ENCODE measurements at regions not wholly inside any gene's neighbourhood (a gene's known extent, or its start where the extent isn't known, plus 50 kb on each side); places are given as distances from the start of the nearest gene placed in this dataset.
"Not testable (repeated sequence)": the region's sequence is repeated elsewhere in the genome, so short reads cannot be mapped to it uniquely, and the experiment has no call there.

- no peak for DNase-seq (ENCODE audit: insufficient read length, low spot score)
- FAIRE-seq, result no peak
Observed at GRCh38 chr3:81891055-81891895, 129.8 kb upstream of the GBE1 start.

DNA sequence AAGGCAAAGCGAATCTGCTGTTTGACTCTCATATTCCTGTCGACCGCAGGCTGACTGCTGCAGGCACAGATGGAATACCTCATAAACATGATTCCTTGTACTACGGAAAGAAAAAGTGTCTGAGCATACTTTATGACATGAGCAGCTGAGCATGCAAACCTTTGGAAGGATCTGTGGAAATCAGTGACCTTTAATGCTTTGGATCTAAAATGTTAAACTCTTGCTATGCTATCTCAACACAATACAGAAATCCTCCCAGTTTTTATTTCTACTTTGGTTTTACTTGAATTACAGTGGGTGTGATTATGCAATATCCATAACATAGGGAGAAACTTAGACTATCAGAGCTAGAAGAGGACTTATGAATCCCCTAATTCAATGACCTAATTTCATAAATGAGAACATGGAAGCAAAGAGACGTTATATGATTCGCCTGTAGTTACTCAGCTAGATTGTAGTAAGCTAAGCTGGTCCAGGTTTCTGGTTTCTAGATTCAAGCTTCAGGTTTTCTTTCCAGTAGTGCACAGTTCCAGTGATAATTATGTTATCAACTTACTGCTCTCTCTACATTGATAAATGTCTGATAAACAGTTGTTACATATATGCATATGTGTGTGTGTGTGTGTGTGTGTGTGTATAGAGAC lies 127.6 kb upstream of the GBE1 start:
- FAIRE-seq (no peak), DNase-seq (ENCODE audit: insufficient read length, low spot score) (no peak)

DNA sequence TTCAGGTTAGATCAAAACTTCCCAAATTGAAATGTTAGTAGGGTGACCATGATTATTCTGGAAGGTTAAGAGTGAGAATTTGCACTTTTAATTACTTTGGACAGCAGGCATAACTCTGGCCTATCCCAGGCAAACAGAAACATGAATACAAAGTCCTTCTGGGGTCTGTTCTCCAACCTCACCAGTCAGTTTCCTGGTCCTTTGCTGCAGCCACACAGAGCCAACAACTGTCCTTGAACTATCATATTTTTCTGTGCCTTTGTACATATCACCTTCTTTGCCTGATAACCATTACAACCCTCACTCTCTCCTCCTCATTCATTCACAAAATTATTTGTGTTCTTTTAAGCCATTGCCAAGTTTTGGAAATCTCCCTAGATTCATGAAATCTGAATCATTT lies 126.0 kb upstream of the GBE1 start:
- no peak for DNase-seq (ENCODE audit: insufficient read length, low spot score)
- FAIRE-seq, result no peak

DNA sequence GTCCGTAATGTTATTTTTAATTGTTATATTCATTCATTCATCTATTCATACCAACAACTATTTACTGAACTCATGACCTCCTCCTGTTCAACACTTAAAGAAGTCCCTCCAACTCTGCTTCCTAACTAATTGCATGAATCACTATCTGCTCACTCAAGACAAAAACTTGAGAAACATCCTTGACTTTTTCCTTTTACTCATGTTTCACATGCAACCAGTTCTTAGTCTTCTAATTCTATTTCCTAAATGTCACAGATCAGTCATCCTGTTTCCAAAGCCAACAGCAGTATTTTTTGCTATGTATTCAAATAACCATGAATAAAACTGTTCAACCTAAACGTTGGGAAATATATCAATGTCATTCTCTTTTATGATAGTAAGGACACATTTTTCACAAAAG lies 124.6 kb upstream of the GBE1 start:
- FAIRE-seq, result no peak

DNA sequence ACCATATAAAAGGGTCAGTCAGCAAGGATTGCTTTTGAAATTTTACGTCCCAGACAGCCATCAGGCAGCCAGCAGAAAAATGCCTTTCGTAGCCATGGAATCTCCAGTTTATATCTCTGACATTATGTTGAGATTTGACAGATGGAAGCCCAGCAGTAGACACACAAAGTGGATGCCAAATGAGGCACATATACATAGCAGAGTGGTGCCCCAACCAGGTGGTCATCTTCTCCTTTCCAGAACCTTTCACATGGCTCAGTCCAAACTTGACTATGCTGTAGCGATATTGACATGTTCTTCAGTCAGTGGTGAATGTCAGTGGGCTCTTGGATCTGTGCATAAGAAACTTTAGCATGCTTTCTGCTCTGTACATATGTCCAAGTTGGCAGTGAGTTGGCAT lies 123.3 kb upstream of the GBE1 start:
- FAIRE-seq (no peak), DNase-seq (ENCODE audit: insufficient read length, low spot score) (no peak)

More for the DNA sequence above, 124.6 kb upstream of the GBE1 start:
- no peak for DNase-seq (ENCODE audit: insufficient read length, low spot score)

GRCh38 chr3:81876826-81877225 lies 115.4 kb upstream of the GBE1 start:
- DNase-seq (ENCODE audit: insufficient read length, low spot score), result no peak
- no peak for FAIRE-seq

GRCh38 chr3:81874738-81875137 lies 113.3 kb upstream of the GBE1 start:
- no peak for FAIRE-seq

DNA sequence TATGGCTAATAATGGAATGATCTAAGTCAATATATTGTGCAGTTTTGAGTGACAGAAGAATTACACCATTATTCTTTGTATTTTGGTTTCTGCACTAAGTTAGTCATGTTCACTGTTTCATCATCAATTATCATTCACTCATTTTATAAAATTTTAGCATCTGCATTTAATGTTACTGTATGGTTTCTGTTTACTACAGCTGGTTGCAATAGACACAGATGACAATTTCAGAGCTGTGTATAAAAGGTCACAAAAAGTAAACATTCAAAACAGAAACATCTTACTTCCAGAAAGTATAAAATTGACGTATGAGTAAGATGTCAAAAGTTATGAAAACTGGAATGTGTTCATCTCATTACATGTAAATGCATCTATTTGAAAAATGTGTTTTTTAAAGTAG lies 111.1 kb upstream of the GBE1 start:
- no peak for DNase-seq (ENCODE audit: insufficient read length, low spot score)
- no peak for FAIRE-seq

More at GRCh38 chr3:81874738-81875137, 113.3 kb upstream of the GBE1 start:
- DNase-seq (ENCODE audit: insufficient read length, low spot score), result peak; percentile 3

DNA sequence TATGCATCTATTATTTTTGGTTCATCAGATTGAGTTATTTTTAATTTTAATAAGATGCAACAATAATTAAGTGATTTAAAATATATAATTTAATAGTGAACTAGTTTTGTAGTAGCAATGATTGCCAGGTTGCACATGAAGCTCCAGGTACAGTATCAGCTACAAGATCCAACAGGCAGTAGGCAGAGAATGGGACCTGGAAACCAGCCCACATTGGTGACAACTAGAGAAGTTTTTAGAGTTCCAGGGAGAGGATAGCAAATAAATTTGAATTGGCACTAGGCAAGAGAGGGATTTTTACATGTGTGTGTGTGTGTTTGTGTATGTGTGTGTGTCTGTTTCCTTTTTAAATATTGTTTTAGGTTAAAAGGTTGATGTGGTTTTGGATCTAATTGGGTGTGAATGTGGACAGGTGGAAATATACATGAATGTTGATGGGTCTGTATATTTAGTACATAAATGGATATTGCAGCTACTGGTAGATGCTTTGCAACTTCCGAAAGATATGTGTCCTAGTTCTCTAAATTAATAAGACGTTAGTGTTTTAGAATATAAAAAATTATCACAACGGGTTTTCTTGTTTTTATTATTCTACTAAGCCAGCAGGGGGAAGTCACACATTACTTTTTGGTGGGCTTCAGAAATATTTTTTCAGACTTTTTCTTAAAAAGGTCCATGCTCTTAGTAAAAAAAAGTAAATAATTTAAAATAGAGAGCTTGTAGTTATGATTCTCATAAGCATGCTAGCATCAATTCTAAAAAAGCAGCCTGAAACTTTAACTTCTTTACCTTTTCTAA lies 110.1 kb upstream of the GBE1 start:
- DNase-seq (ENCODE audit: insufficient read length, low spot score) (no peak), FAIRE-seq (no peak)

GRCh38 chr3:81869382-81869781 lies 107.9 kb upstream of the GBE1 start:
- FAIRE-seq, result no peak
- no peak for DNase-seq (ENCODE audit: insufficient read length, low spot score)

DNA sequence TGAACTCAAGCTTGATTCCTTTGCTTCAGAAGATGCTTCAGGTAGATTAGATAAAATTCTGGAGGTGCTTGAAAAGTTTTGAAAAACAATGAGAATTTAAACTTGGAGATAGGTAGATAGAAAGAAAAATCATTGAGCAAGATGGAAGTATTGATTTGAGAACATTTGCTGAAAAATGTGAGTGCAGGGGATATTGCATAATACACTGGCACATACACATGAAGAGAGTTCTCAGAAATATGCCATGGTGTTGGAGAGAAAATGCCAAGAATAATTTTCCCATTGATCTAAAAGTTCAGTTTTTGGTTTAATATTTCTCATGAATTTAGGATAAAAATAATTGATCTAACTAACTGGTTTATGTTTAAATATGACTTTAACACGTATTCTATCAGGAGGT lies 107.2 kb upstream of the GBE1 start:
- DNase-seq (ENCODE audit: insufficient read length, low spot score), result no peak
- FAIRE-seq, result no peak

- DNase-seq (ENCODE audit: insufficient read length, low spot score) (no peak), FAIRE-seq (no peak)
Observed at GRCh38 chr3:81867875-81868274, 106.4 kb upstream of the GBE1 start.

GRCh38 chr3:81865164-81865563 lies 103.7 kb upstream of the GBE1 start:
- not testable (repeated sequence) for DNase-seq (ENCODE audit: insufficient read length, low spot score); FAIRE-seq

- DNase-seq (ENCODE audit: insufficient read length, low spot score), result no peak
- no peak for FAIRE-seq
Observed at GRCh38 chr3:81864272-81864671, 102.8 kb upstream of the GBE1 start.

DNA sequence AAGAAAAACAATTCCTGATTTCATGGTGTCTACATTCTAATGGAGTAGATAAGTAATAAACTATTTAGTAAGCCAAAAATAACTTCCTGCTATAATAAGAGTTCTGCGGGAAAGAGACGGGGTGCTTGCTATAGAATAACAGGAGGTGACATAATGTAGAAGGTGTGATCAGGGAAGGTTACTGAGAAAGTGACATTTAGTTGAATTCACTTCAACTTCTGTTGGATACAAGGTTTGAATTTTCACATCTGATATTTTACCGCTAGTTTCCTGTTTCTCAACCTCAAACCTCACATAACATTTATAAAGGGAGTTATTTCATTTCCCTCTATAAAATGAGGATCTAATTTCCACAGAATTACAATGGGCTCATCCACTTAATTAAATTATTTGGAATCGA lies 102.3 kb upstream of the GBE1 start:
- FAIRE-seq (no peak), DNase-seq (ENCODE audit: insufficient read length, low spot score) (no peak)

- no peak for FAIRE-seq
Observed at GRCh38 chr3:81861593-81861992, 100.1 kb upstream of the GBE1 start.

GRCh38 chr3:81859524-81859923 lies 98.1 kb upstream of the GBE1 start:
- FAIRE-seq (no peak), DNase-seq (ENCODE audit: insufficient read length, low spot score) (no peak)

More at GRCh38 chr3:81861593-81861992, 100.1 kb upstream of the GBE1 start:
- DNase-seq (ENCODE audit: insufficient read length, low spot score), result no peak

GRCh38 chr3:81853431-81853830 lies 92.0 kb upstream of the GBE1 start:
- no peak for DNase-seq (ENCODE audit: insufficient read length, low spot score)
- FAIRE-seq, result no peak

DNA sequence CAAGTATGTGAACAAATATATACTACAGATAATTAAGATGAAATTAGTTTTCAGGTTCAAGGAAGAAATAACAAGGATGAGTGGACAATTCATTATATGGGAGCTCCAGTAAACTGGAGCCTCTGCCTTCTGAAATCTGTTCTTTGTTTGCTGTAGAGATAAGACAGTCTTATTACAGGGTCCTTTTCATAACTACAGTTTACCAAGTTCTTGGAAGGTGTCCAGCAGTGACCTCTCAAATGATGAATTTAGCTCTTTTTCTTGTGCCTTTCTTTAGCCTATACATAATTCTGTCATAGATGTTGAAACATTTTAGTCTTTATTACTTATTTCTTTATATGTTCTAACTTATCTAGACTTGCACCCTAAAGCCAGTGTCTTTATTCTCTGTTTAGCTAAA lies 89.7 kb upstream of the GBE1 start:
- DNase-seq (ENCODE audit: insufficient read length, low spot score), result no peak
- FAIRE-seq, result no peak

DNA sequence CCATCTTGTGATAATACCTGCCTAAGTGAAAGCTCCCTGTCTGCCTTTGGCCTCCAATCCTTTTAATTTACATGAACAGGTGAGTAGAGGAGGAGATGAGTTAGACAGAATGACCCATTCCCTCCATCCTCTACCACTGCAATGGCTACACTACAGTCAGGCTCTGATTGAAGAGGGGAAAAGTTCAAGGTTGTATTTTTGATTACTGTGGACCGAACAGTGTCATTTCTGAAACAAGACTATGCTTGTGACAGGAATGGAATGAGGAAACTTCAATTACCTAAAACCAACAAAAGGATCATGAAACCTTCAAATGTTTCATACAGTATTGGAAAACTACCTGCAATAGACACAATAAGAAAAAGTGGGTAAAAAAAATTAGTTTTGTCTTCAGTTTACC lies 85.5 kb upstream of the GBE1 start:
- FAIRE-seq, result peak; percentile 52
- no peak for DNase-seq (ENCODE audit: insufficient read length, low spot score)

DNA sequence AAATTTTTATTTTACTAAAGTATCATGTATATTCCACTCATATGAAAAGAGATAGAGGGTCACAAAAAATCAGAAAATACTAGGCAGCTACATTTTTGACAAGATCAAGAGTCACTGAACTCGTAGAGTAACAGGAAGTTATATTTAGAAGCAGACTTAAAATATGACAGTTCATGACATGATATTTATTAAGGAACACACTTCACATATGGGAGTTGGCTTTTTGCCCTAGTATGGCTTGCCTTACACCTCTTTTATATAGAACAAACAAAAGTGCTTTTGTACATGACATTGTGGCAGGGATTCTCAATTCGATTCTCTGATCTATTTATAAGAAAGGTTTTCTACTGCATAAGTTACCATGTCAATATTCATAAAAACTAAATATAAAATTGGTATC lies 80.1 kb upstream of the GBE1 start:
- no peak for DNase-seq (ENCODE audit: insufficient read length, low spot score)
- no peak for FAIRE-seq
